ENCODE measurements at regions not wholly inside any gene's neighbourhood (a gene's known extent, or its start where the extent isn't known, plus 50 kb on each side); places are given as distances from the start of the nearest gene placed in this dataset.

DNA sequence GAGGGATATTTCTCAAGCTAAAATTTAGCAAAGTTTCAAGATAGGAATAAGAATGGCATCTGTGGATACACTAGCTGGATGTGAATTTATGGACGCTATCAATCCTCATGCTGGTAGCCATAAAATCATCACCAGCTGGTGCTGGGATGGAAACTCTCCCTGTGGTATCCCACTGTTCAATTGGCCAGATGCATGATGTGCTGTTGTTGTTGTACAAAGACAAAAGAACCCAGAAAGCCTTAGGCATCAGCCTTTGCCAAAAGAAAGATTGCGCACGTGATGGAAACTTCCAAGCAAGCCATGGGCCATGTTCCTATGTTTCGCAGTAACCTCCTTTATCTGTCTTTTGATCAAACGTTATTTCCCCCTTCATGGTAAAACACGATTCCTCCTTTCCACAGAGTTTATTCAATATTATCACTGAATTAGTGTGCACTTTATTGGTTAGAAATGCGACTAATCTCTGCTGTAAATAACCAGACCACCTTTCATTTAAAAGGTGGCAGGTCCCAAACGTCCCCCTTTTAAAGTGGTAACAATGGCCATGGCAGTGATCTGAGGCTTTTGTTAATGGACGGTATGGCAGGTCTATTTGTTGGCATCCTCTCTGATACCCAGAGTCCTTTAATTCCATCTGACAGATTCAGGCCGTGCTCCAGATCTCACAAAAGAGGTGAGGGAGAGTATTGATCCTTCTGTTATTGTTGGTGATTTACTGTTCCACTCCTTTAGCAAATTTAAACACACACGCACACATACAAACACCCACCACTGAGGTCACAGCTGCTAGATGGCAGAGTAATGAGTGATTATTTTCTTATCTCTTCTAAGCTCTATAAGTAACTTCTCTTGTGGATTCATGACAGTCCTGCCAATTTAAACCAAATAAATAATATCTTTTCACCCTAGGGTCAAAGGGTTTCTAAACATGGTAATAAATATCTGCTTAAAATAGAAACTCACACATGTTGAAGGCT, 291.2 kb upstream of the KCNMB2 start:
- TF ChIP-seq, protein P1, sequence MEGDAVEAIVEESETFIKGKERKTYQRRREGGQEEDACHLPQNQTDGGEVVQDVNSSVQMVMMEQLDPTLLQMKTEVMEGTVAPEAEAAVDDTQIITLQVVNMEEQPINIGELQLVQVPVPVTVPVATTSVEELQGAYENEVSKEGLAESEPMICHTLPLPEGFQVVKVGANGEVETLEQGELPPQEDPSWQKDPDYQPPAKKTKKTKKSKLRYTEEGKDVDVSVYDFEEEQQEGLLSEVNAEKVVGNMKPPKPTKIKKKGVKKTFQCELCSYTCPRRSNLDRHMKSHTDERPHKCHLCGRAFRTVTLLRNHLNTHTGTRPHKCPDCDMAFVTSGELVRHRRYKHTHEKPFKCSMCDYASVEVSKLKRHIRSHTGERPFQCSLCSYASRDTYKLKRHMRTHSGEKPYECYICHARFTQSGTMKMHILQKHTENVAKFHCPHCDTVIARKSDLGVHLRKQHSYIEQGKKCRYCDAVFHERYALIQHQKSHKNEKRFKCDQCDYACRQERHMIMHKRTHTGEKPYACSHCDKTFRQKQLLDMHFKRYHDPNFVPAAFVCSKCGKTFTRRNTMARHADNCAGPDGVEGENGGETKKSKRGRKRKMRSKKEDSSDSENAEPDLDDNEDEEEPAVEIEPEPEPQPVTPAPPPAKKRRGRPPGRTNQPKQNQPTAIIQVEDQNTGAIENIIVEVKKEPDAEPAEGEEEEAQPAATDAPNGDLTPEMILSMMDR (conservative IDR thresholded peaks at IDR 0.05 in 1 of 2, IDR thresholded peaks at IDR 0.05 in 1 of 2; ENCODE audit: extremely low read depth in 1 of 2, insufficient read depth in 1 of 2, low read depth in 1 of 2, low read length in 2 of 2), result no peak
- no peak for TF ChIP-seq EZH2 (IDR thresholded peaks at IDR 0.05; ENCODE audit: borderline replicate concordance, low read length)

Data from mammary epithelial cell (primary cell).